ENCODE measurements at regions not wholly inside any gene's neighbourhood (a gene's known extent, or its start where the extent isn't known, plus 50 kb on each side); places are given as distances from the start of the nearest gene placed in this dataset.

- TF ChIP-seq SIX1 (CRISPR knock-in tag; IDR thresholded peaks at IDR 0.05; ENCODE audit: borderline replicate concordance) (no peak), BORCS8-MEF2B (CRISPR knock-in tag; IDR thresholded peaks at IDR 0.05) (no peak), CTCF (CRISPR knock-in tag; IDR thresholded peaks at IDR 0.05) (no peak), CBX1 (IDR thresholded peaks at IDR 0.05; ENCODE audit: low read depth) (no peak), EHMT2 (IDR thresholded peaks at IDR 0.05; ENCODE audit: borderline replicate concordance, low read depth, low read length) (no peak), PRDM10 (CRISPR knock-in tag; IDR thresholded peaks at IDR 0.05; ENCODE audit: low read depth) (no peak), PREB (CRISPR knock-in tag; IDR thresholded peaks at IDR 0.05) (no peak), TAF1 (CRISPR knock-in tag; IDR thresholded peaks at IDR 0.05) (no peak), SMC3 (IDR thresholded peaks at IDR 0.05; ENCODE audit: low read length) (no peak), GMEB2 (CRISPR knock-in tag; IDR thresholded peaks at IDR 0.05; ENCODE audit: low read depth) (no peak), CHD4 (IDR thresholded peaks at IDR 0.05; ENCODE audit: borderline replicate concordance, low read length) (no peak), PHF8 (CRISPR knock-in tag; IDR thresholded peaks at IDR 0.05) (no peak)
These were observed 187.1 kb upstream of the THBS1 start for GRCh38 chr15:39393575-39394335.
